ENCODE measurements at regions not wholly inside any gene's neighbourhood (a gene's known extent, or its start where the extent isn't known, plus 50 kb on each side); places are given as distances from the start of the nearest gene placed in this dataset.

DNA sequence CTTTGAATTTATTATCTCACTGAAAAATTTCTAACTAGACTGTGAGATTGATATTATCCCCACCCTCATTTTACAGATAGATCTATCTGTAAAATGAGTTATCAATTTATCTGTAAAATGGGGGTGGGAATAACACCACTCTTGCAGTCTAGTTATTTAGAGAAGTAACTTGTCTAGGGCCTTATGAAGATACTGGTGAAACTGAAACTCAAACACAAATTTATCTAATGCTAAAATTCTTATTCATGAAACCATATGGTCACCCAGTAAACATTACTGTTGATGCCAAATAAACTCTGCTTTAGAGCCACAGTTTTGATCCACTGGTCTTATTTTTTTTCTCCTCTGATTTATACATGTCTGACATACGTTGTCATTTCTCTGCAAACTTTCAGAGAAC, 52.1 kb upstream of the SMIM36 start:
- H3F3A ChIP-seq (ENCODE audit: insufficient read depth, low read length, poor library complexity, severe bottlenecking), result no peaks in the 10 kb centered on the region
- H3K4me3 ChIP-seq (ENCODE audit: low read length), result no peak overlapping the region
- H3K27ac ChIP-seq (ENCODE audit: low read length), result no peak overlapping the region
- no peaks in the 10 kb centered on the region for H4K20me1 ChIP-seq (ENCODE audit: insufficient read depth)
- no peak overlapping the region for H2AFZ ChIP-seq (ENCODE audit: low read depth, low read length)
- H3K9ac ChIP-seq (ENCODE audit: low read length), result no peak overlapping the region
- H3K79me2 ChIP-seq (replicated peaks; ENCODE audit: insufficient read depth, low read length), result no peaks in the 10 kb centered on the region
- no peaks in the 10 kb centered on the region for H3K9me2 ChIP-seq (ENCODE audit: insufficient read depth, low read length)
- H3K9me3 ChIP-seq (ENCODE audit: low read length), result no peaks in the 10 kb centered on the region
- H3K4me2 ChIP-seq (ENCODE audit: low read length), result no peak overlapping the region
- no peaks in the 10 kb centered on the region for H3K27me3 ChIP-seq (ENCODE audit: insufficient read depth, low read depth, low read length)
- no peak for TF ChIP-seq EZH2 (IDR thresholded peaks at IDR 0.05; ENCODE audit: borderline replicate concordance, insufficient read depth, low read length, poor library complexity, severe bottlenecking)
- no peak for TF ChIP-seq TAF1 (IDR thresholded peaks at IDR 0.05; ENCODE audit: low read depth)
- TF ChIP-seq POLR2AphosphoS5 (IDR thresholded peaks at IDR 0.05), result no peak
- no peaks in the 10 kb centered on the region for H3K36me3 ChIP-seq (ENCODE audit: insufficient read depth, low read length)

DNA sequence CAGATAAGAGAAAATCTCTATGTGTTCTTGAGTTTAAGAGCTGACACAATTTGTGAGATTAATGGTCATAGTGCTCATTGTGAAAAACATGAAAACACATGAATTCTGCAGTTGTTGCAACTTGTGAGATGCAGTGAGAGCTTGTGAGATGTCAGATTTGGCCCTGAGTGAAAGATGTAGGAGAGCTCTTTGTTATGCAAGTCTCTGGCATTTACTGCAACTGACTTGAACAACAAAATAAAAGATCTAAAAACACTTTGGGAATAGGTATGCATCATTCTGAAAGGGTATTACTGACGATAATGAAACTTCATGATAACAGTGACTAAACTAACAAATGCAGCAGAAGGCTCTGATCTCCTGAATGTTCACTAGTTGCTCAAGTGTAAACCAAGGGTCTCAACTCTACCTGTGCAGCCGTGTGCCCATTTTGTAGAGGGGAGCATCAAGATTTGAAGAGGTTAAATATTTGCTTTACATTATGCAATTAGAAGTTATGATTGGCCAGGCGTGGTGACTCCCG, 50.8 kb upstream of the SMIM36 start:
- Histone ChIP-seq H2AFZ (ENCODE audit: low read depth, low read length) (no peak overlapping the region), H3K9ac (ENCODE audit: low read length) (no peak overlapping the region)

DNA sequence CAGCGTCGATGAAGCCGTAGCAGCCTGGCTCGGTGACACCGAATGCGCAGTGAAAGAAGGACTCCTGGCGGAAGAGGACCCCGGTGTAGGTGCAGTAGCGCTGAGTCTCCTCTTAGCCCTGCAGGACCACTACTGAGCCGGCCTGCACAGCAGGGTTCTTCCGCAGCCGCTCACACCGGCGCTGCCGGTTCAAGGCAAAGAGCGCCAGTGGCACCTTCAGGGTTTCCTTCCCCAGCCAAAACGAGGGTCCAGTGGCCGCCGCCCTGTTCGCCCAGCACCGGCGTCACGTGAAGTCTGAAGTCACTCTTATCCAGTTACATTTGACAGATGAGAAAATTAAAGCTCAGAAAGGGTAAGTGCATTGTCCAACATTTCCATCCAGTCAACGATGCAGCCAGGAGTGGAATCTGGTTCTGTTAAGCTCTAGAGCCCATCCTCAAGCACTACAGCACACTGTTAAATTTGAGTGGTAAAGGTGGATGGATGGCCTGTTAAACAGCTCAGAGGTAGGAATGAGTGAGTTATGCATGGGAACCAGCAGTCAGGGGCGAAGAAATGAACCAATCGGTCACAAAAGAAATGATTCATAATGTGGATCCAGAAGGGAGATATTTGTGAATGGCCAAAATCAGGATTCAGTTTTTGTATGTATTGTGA, 50.2 kb upstream of the SMIM36 start:
- H2AFZ ChIP-seq (ENCODE audit: low read depth, low read length), result no peak overlapping the region

More for the DNA sequence above, 50.8 kb upstream of the SMIM36 start:
- no peak overlapping the region for H3K27ac ChIP-seq (ENCODE audit: low read length)
- no peaks in the 10 kb centered on the region for H4K20me1 ChIP-seq (ENCODE audit: insufficient read depth)
- H3F3A ChIP-seq (ENCODE audit: insufficient read depth, low read length, poor library complexity, severe bottlenecking), result no peaks in the 10 kb centered on the region
- H3K79me2 ChIP-seq (replicated peaks; ENCODE audit: insufficient read depth, low read length), result no peaks in the 10 kb centered on the region
- TF ChIP-seq EP300 (conservative IDR thresholded peaks at IDR 0.05; ENCODE audit: poor library complexity, severe bottlenecking), result no peak
- no peak overlapping the region for H3K4me2 ChIP-seq (ENCODE audit: low read length)
- no peak overlapping the region for H3K4me3 ChIP-seq (ENCODE audit: low read length)
- H3K9me2 ChIP-seq (ENCODE audit: insufficient read depth, low read length), result no peaks in the 10 kb centered on the region
- no peaks in the 10 kb centered on the region for H3K9me3 ChIP-seq (ENCODE audit: low read length)
- no peaks in the 10 kb centered on the region for H3K36me3 ChIP-seq (ENCODE audit: insufficient read depth, low read length)
- no peaks in the 10 kb centered on the region for H3K27me3 ChIP-seq (ENCODE audit: insufficient read depth, low read depth, low read length)

More for the DNA sequence above, 50.2 kb upstream of the SMIM36 start:
- H3K4me3 ChIP-seq (ENCODE audit: low read length), result no peak overlapping the region
- no peaks in the 10 kb centered on the region for H3K9me3 ChIP-seq (ENCODE audit: low read length)
- H3K4me2 ChIP-seq (ENCODE audit: low read length), result no peak overlapping the region
- H3K36me3 ChIP-seq (ENCODE audit: insufficient read depth, low read length), result no peaks in the 10 kb centered on the region
- no peak overlapping the region for H3K9ac ChIP-seq (ENCODE audit: low read length)
- H4K20me1 ChIP-seq (ENCODE audit: insufficient read depth), result no peaks in the 10 kb centered on the region
- no peaks in the 10 kb centered on the region for H3K79me2 ChIP-seq (replicated peaks; ENCODE audit: insufficient read depth, low read length)
- H3K27ac ChIP-seq (ENCODE audit: low read length), result no peak overlapping the region
- H3K27me3 ChIP-seq (ENCODE audit: insufficient read depth, low read depth, low read length), result no peaks in the 10 kb centered on the region
- H3F3A ChIP-seq (ENCODE audit: insufficient read depth, low read length, poor library complexity, severe bottlenecking), result no peaks in the 10 kb centered on the region
- no peaks in the 10 kb centered on the region for H3K9me2 ChIP-seq (ENCODE audit: insufficient read depth, low read length)
- no peak for TF ChIP-seq SMC3 (conservative IDR thresholded peaks at IDR 0.05; ENCODE audit: poor library complexity)
- TF ChIP-seq TAF1 (IDR thresholded peaks at IDR 0.05; ENCODE audit: low read depth), result no peak
- TF ChIP-seq POLR2AphosphoS5 (IDR thresholded peaks at IDR 0.05), result no peak
- TF ChIP-seq EZH2 (IDR thresholded peaks at IDR 0.05; ENCODE audit: borderline replicate concordance, insufficient read depth, low read length, poor library complexity, severe bottlenecking), result no peak
- no peak for TF ChIP-seq EP300 (conservative IDR thresholded peaks at IDR 0.05; ENCODE audit: poor library complexity, severe bottlenecking)
- TF ChIP-seq, protein P1, sequence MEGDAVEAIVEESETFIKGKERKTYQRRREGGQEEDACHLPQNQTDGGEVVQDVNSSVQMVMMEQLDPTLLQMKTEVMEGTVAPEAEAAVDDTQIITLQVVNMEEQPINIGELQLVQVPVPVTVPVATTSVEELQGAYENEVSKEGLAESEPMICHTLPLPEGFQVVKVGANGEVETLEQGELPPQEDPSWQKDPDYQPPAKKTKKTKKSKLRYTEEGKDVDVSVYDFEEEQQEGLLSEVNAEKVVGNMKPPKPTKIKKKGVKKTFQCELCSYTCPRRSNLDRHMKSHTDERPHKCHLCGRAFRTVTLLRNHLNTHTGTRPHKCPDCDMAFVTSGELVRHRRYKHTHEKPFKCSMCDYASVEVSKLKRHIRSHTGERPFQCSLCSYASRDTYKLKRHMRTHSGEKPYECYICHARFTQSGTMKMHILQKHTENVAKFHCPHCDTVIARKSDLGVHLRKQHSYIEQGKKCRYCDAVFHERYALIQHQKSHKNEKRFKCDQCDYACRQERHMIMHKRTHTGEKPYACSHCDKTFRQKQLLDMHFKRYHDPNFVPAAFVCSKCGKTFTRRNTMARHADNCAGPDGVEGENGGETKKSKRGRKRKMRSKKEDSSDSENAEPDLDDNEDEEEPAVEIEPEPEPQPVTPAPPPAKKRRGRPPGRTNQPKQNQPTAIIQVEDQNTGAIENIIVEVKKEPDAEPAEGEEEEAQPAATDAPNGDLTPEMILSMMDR (IDR thresholded peaks at IDR 0.05; ENCODE audit: poor library complexity, severe bottlenecking), result no peak
- no peak for TF ChIP-seq RAD21 (conservative IDR thresholded peaks at IDR 0.05)
- TF ChIP-seq MXI1 (conservative IDR thresholded peaks at IDR 0.05; ENCODE audit: poor library complexity, severe bottlenecking), result no peak
- TF ChIP-seq, protein P2, sequence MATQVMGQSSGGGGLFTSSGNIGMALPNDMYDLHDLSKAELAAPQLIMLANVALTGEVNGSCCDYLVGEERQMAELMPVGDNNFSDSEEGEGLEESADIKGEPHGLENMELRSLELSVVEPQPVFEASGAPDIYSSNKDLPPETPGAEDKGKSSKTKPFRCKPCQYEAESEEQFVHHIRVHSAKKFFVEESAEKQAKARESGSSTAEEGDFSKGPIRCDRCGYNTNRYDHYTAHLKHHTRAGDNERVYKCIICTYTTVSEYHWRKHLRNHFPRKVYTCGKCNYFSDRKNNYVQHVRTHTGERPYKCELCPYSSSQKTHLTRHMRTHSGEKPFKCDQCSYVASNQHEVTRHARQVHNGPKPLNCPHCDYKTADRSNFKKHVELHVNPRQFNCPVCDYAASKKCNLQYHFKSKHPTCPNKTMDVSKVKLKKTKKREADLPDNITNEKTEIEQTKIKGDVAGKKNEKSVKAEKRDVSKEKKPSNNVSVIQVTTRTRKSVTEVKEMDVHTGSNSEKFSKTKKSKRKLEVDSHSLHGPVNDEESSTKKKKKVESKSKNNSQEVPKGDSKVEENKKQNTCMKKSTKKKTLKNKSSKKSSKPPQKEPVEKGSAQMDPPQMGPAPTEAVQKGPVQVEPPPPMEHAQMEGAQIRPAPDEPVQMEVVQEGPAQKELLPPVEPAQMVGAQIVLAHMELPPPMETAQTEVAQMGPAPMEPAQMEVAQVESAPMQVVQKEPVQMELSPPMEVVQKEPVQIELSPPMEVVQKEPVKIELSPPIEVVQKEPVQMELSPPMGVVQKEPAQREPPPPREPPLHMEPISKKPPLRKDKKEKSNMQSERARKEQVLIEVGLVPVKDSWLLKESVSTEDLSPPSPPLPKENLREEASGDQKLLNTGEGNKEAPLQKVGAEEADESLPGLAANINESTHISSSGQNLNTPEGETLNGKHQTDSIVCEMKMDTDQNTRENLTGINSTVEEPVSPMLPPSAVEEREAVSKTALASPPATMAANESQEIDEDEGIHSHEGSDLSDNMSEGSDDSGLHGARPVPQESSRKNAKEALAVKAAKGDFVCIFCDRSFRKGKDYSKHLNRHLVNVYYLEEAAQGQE (IDR thresholded peaks at IDR 0.05; ENCODE audit: borderline replicate concordance), result no peak

Data from neural cell (in vitro differentiated cells).